Heart right ventricle (tissue), 16 donors: ENCODE measurements at regions not wholly inside any gene's neighbourhood (a gene's known extent, or its start where the extent isn't known, plus 50 kb on each side); places are given as distances from the start of the nearest gene placed in this dataset.

Experiments
- ATAC-seq, 8 donors: fragments of 200-7000 bp; cut with Tn5 transposase; one replicate each; pipeline ENCODE4 v1.9.1; 2020; ENCODE audit warnings: mild to moderate bottlenecking in 8 of 8, moderate library complexity in 8 of 8, moderate number of reproducible peaks in 1 of 8
- DNase-seq, 2 donors: peaks; one replicate each; pipeline ENCODE4 v3.0.0-alpha.2; 2020
- H3K27ac ChIP-seq, 10 donors: fragments of 200-600 bp; sonication (generic) in 2 of 10; one replicate each; pipeline versions ENCODE4 v1.5.0 to v1.8.0; 2020 to 2022; ENCODE audit warnings: mild to moderate bottlenecking in 3 of 10
- H3K27me3 ChIP-seq, 7 donors: fragments of 200-600 bp; one replicate each; pipeline ENCODE4 v1.8.0; 2021 to 2022; ENCODE audit warnings: mild to moderate bottlenecking in 2 of 7
- H3K36me3 ChIP-seq, 9 donors: fragments of 200-600 bp; sonication (generic) in 1 of 9; one replicate each; pipeline versions ENCODE4 v1.5.0 to v1.8.0; 2020 to 2022; ENCODE audit warnings: mild to moderate bottlenecking in 2 of 9
- H3K4me1 ChIP-seq, 9 donors: fragments of 200-600 bp; sonication (generic) in 1 of 9; one replicate each; pipeline versions ENCODE4 v1.5.0 to v1.8.0; 2020 to 2022; ENCODE audit warnings: mild to moderate bottlenecking in 4 of 9
- H3K4me3 ChIP-seq, 10 donors: fragments of 200-600 bp; sonication (generic) in 2 of 10; one replicate each; pipeline versions ENCODE4 v1.5.0 to v1.8.0; 2020 to 2022; ENCODE audit warnings: mild to moderate bottlenecking in 7 of 10, moderate library complexity in 2 of 10
- H3K9me3 ChIP-seq, 11 donors: fragments of 200-600 bp in 10 of 11; sonication (generic) in 2 of 11; one replicate each; pipeline versions ENCODE4 v1.5.0 to v1.8.0; 2013 to 2022; ENCODE audit warnings: mild to moderate bottlenecking in 2 of 11, control low read depth in 1 of 11, moderate library complexity in 1 of 11
- CTCF ChIP-seq, 9 donors: fragments of 200-600 bp; sonication (generic) in 2 of 9; IDR thresholded peaks; one replicate each; pipeline versions ENCODE4 v1.5.0 to v1.8.0; 2021 to 2022; ENCODE audit warnings: antibody characterized with exemption in 9 of 9, mild to moderate bottlenecking in 5 of 9, moderate library complexity in 1 of 9
- WGBS, 2 donors: extraction: QIAGEN DNeasy Blood & Tissue Kit; methylation state at CpG; one replicate each; pipeline ENCODE4 v1.1.7; 2013; ENCODE audit warnings: inconsistent platforms in 1 of 2; 5-methylcytosine and 5-hydroxymethylcytosine counted together
- intact Hi-C, 10 donors: fragments of 100-400 bp; cut with DNase I; formaldehyde crosslinking; loops; one replicate each; pipeline versions ENCODE4 v1.11.1 to v1.14.2; 2022
- donor health status: Arrhythmogenic right ventricular cardiomyopathy.
- donor health status: ischemic (EF 13 %, LVEDD 7.1; RV severe dilation, severe dysfunction).
- donor health status: healthy with polysubstance abuse.
- donor health status: DM: no; HTN: yes; CAD: no.
- donor health status: DM: no; HTN: no; CAD: no.
- donor health status: ischemic (EF 25% LVEDD 6.9; RV normal size, moderate dysfunction).
- donor health status: ischemic (EF 25% LVEDD 5.7; RV mildly dilated, moderate dysfunction).
- donor health status: healthy.
- donor health status: DM: yes; HTN: yes; CAD: no.
- donor health status: Ischemic cardiomyopathy.
- donor health status: ischemic (EF 35%, LVEDD 5.7; RV mildly dilated, moderate dysfunction).
- donor health status: nonischemic (EF 11% LVEDD 7.7; RV severe dilation, severe dysfunction).
- donor health status: DM: yes; HTN: yes; CAD: no.
- donor health status: PGD.
- donor health status: ischemic (EF 29% LVEDD 5.4; RV normal size, mild dysfunction).
- donor health status: nonischemic (EF 23%, LVEDD 6.1; RV moderate dilation, normal function).

- no peak for ATAC-seq
- Histone ChIP-seq H3K4me1 (no peaks in the 10 kb centered on the region), H3K9me3 (no peaks in the 10 kb centered on the region), H3K36me3 (no peaks in the 10 kb centered on the region), H3K27me3 (peaks cover 0 to 10% (median 0%) of the 10 kb centered on the region in 7 donors), H3K4me3 (no peak overlapping the region), H3K27ac (no peak overlapping the region)
- 95 to 97% methylated on average over 1 of the region's 1 CpG for whole genome bisulfite sequencing, 2 donors
- no peak for TF ChIP-seq CTCF (IDR thresholded peaks at IDR 0.05)
- intact Hi-C loops = no loop called here
- DNase-seq = no peak
These were observed 160.8 kb upstream of the GSC start for GRCh38 chr14:94930690-94931089.

GRCh38 chr14:94929354-94929753 lies 159.4 kb upstream of the GSC start:
- no peak for TF ChIP-seq CTCF (IDR thresholded peaks at IDR 0.05)
- Histone ChIP-seq H3K27me3 (peaks cover 0 to 7% (median 0%) of the 10 kb centered on the region in 7 donors), H3K9me3 (no peaks in the 10 kb centered on the region), H3K27ac (no peak overlapping the region), H3K36me3 (no peaks in the 10 kb centered on the region), H3K4me1 (no peaks in the 10 kb centered on the region), H3K4me3 (no peak overlapping the region)
- intact Hi-C loops = no loop called here
- 81 to 86% methylated on average over 3 of the region's 3 CpGs for WGBS, 2 donors
- no peak for DNase-seq
- no peak for ATAC-seq

- H3K9me3 ChIP-seq = peaks cover 0 to 5% (median 0%) of the 10 kb centered on the region in 11 donors
- WGBS, 2 donors = 82 to 83% methylated on average over 10 of the region's 10 CpGs
- H3K36me3 ChIP-seq = no peaks in the 10 kb centered on the region
- ATAC-seq (no peak), DNase-seq (no peak)
- H3K4me1 ChIP-seq = peaks cover 0 to 18% (median 0%) of the 10 kb centered on the region in 9 donors
- peaks cover 0 to 7% (median 0%) of the 10 kb centered on the region in 7 donors for H3K27me3 ChIP-seq
- intact Hi-C loops = no loop called here
- H3K4me3 ChIP-seq = no peak overlapping the region
- no peak for TF ChIP-seq CTCF (IDR thresholded peaks at IDR 0.05)
- H3K27ac ChIP-seq = no peak overlapping the region
These were observed 156.3 kb upstream of the GSC start for GRCh38 chr14:94926176-94926575.

GRCh38 chr14:94925416-94926173 lies 155.7 kb upstream of the GSC start:
- no peak for ATAC-seq
- H3K4me3 ChIP-seq = no peak overlapping the region
- H3K4me1 ChIP-seq = peaks cover 0 to 20% (median 0%) of the 10 kb centered on the region in 9 donors
- no peaks in the 10 kb centered on the region for H3K36me3 ChIP-seq
- 97 to 99% methylated on average over 4 of the region's 4 CpGs for WGBS, 2 donors
- H3K27ac ChIP-seq = no peak overlapping the region
- H3K9me3 ChIP-seq = peaks cover 0 to 8% (median 0%) of the 10 kb centered on the region in 11 donors
- TF ChIP-seq CTCF (IDR thresholded peaks at IDR 0.05) = no peak
- no peak for DNase-seq
- intact Hi-C loops = no loop called here
- peaks cover 0 to 7% (median 0%) of the 10 kb centered on the region in 7 donors for H3K27me3 ChIP-seq
